Superior temporal gyrus (tissue), 1 donor: ENCODE measurements at regions not wholly inside any gene's neighbourhood (a gene's known extent, or its start where the extent isn't known, plus 50 kb on each side); places are given as distances from the start of the nearest gene placed in this dataset.

Experiments used
- DNase-seq: peaks from one replicate; pipeline ENCODE4 v3.0.0-alpha.2; 2016; ENCODE audit errors: extremely low spot score

DNA sequence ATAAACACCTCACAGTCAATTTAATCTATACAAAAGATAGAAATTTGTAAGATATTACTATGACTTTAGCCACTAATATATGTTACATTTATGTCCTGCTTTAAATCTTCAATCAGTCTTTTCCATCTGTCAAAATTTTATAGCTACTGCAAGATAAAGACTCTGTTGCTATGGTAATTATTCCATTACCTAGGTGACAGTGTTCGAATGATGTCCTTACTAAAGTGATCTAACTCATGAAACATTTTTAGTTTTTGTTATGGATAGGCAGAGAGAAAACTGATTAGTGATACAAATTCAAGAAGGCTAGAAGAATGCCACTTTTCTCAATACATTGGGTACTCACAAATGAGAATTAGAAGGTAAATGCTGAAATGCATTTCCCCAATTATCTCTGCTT, 359.9 kb upstream of the FSHR start:
- no peak for DNase-seq

DNA sequence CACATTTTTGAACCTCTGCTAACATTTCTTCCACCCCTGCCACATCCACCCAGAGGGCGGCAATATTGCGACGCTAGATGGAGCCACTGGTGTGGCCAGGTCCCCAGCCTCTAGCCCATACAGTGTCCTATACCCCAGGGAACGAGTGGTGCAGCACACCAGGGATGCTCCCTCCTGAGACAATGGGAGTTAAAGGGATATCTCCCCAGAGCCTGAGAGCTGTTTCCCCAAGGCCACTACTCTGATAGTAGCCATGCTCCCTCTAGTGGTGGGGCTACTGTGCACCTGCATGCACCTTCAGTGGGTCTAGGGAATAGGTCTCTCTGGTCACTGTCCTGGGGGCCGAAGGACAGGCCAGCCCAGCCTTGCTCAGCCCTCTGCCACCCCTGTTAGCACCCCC, 336.4 kb upstream of the FSHR start:
- no peak for DNase-seq

DNA sequence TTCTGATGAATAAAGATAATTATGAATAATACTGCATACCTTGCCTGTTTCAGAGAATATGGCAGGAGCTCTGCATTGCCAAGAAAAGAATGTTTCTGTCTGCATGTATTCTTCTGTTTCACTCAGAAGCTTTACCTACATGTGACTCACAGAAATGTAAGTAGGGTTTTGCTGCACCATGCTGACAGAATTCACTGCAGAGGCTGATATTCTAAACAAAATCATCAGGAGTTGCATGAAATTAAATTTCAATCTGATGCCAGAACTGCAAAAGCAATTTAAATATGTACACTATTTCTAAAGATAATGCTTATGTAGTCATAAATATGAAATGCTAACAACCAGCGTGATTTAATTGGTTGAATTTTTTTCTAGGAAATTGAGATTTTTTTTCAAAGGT, 332.8 kb upstream of the FSHR start:
- peak; percentile 23 for DNase-seq

DNA sequence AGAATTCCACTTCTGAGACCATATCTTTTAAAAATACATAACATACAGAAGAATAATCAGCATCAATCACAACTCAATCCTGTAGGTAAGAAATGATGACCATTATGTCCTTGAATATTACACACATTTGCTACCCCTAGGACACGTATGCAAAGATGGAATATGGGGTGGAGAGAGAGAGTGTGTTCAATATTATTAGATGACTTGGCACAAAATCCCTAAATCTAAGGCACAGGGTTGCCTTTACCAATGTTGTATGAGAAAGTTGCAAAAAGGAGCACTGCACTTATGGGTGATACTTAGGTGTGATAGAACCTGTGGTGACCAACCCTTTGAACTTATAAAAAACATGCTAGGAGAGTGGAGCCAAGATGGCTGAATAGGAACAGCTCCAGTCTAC, 326.2 kb upstream of the FSHR start:
- no peak for DNase-seq

DNA sequence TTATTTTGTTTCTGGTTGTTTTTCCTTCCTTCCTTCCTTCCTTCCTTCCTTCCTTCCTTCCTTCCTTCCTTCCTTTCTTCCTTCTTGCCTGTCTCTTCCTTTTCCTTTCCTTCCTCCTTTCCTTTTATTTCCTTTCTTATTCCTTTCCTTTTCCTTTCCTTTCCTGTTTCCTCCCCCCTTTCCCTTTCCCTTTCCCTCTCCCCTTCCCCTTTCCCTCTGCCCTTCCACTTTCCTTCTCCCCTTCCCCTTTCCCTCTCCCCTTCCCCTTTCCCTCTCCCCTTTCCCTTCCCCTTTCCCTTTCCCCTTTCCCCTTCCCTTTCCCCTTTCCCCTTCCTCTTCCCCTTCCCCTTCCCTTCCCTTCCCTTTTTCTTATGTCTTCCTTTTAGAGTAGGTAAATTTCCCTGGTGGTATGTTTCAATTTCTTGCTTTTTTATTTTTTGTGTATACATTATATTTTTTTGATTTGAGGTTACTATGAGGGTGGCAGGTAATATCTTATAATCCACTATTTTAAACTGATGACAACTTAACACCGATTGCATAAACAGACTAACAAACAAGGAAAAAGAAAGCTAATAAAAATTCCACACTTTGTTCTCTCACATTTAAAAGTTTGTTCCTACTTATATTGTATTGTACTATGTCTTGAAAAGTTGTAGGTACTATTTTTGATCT, 311.0 kb upstream of the FSHR start:
- no peak for DNase-seq

DNA sequence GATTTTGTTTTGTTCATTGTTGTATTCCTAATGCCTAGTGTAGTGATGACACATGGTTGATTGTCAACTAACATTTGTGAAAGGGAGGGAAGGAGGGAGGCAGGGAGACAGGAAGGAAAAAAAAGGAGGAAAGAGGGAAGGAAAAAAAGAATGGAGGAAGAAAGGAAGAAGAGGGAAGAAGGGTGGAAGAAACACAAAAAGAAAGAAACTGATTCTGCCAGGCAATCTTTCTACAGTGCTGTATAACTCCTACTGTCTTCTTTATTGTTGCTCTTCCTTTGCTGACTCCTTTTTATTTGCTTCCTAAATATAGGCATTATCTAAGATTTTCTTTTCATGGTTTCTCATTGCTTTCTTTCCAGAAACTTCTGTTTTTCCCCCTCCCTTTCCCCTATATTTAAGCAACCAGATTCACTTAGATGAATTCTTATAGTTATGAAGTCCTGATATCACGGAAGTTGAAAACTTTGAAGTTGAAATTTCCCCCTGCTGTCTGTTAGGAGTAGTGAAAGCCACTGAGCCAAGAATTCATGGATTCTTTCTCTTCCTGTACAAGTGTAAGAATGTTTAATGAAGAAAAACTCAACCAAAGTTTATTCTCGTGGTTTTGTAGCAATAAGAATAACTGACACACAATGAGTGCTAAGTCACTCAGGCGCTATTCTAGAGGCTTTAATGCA, 305.1 kb upstream of the FSHR start:
- no peak for DNase-seq

DNA sequence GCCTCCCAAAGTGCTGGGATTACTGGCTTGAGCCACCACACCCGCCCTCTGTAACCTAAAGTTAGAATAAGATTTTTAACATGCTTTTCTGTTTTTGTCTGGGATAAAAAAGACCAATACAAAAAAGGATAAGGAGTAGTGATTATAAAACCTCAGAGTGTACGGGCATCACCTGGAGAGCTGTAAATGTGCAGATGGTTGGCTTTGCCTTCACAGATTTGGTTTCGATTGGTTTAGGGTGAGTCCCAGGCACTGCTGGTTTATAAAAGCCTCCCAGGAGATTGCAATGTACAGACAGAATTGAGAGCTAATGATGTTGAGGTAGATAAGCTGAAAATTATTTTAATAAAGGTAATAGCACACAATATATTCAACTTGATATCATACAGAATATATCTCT, 289.7 kb upstream of the FSHR start:
- no peak for DNase-seq

DNA sequence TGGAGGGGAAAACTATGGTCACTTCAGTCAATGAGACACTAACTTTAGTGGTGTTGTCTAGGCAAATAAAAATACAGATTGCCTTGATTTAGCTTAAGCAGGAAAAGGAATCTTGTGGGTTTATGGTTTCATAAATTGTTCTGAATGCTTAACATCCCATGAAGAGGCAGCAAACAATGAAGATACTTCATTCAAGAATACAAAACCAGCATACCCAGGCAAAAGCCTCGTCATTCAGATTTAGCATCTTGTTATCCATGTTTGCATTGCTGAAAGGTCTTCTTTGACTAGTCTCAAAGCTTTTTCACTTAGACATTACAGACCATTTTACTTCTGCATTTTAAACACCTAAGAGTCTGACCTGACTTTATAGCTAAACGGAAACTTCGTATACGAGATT, 272.7 kb upstream of the FSHR start:
- no peak for DNase-seq

DNA sequence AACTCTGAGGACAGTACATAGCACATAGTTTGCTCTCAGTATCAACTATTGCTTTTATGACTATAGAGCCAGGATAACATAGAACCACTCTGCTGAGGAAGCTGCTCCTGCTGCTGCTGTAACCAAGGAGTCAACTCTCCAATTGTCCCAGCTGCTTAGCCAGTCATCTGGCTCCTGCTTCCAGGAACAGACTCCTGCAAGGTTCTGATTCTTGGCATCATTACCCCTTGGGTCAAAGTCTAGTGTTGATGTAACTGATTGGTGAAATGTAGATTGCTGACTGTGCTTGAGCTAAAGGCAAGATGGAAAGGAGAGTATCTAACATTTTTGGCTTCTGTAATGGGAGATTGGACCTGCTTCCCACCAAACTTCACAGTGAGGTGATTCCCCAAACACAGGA, 261.9 kb upstream of the FSHR start:
- DNase-seq, result no peak

DNA sequence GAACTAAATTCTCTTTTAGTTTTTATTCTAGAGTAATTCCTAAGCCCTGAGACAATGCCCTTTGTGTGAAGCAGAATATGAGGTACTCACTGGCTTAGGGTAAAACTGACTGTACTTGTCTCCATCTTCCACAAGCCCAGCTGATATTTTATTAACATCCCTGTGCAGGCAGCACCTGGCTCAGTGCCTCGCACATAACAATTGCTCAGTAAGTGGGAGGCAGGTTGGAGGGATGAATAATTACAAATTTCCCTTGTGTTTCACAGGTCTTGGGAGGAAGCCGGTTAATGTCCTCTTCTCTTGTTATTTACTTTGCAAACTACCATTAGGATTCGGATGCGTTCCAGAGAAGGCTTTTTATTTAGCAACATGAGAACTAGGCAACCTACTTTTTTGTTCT, 249.8 kb upstream of the FSHR start:
- peak; percentile 60 for DNase-seq

DNA sequence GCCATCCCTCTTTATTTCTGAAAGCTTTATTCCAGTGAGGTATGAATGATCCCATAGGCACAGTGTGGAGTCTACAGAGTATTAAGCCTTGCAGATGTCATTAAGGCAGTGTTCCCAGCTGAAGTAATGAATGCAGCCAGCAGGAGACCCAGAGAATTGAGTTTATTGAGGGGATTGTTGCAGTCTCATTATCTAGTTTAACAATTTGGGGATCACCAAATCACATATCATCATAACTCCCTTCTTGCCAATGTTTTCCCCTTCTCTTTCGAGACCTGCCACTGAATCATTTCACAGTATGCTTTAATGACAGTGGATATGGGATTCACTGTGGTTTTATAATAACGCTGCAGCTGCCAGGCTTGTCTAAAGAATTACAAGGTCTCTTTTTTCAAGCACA, 249.3 kb upstream of the FSHR start:
- DNase-seq, result no peak

DNA sequence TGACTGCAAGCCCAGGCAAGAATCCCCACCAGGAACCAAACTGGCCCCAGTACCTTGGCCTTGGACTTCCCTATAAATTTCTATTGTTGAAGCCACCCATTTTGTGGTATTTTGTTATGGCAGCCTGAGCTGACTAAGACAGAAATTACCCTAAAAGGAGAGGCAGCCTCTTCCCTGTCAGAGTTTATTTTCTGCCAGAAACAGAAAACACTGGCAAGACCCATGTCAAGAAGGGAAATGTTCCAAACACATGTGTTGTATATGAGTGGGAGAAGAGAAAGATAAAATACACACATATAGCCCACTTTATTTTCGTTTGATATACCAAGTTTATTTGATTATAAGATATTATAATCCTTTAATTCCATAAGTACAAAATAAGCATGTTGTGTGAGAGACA, 225.1 kb upstream of the FSHR start:
- peak; percentile 24 for DNase-seq

DNA sequence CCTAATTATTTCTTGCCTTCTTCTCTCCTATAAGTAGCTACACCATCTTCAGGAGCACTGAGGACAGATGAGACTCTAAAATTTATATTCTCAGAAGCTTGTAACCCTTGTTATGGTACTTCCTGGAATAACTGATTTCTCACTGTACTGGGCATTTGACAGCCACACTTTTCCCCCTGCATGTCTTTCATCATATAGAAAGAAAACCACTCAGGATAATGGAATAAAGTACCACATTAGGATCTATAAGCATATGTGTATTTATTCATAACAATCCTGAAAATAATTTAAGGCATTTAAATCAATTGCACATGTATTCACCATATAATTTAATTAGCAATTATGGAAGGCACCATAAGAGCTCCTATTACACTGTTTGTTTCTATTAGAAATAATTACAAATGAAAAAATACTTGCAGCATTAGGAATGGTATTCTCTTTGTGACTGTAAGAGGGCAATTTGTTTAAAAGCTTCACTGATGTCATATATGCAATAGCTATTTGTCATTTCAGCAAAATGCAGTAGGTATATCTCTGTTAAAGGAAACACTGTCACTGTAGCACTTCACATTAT, 216.9 kb upstream of the FSHR start:
- DNase-seq, result no peak

DNA sequence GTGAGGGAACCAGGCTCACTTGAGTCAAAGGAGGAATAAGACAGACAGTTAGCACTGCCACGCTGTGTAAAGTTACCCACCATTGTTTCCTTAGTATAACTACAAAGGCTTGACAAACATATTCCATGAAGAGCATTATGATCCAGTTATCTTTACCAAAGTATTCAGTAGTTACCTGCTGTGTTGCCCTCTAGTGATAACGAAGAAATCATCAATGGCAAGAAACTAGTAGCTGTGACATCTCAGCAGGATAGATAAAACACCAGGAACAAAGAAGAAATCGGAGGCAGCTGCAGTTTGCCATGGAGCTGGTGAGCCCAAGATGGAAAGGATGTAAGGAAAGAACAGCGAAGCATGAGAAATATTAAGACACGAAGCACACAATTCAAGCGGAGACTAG, 215.3 kb upstream of the FSHR start:
- DNase-seq, result no peak

DNA sequence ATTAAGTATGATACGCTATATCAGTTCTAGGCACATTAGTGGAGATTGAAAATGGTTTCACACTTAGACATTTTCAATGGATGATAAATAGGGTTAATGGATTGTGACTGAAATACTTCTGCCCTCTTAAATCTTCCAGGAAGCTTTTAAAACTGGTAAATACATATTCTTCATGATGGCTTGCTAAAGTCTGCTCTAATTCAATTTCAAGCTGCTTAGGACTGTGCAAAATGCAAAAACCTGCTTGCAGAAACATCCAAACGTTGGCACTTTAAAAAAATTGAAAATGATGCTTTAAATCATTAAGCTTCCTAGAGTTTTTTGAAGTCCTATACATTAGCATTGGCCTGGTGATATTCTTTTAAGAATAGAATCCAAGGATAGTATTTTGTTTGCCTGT, 214.8 kb upstream of the FSHR start:
- DNase-seq, result no peak

DNA sequence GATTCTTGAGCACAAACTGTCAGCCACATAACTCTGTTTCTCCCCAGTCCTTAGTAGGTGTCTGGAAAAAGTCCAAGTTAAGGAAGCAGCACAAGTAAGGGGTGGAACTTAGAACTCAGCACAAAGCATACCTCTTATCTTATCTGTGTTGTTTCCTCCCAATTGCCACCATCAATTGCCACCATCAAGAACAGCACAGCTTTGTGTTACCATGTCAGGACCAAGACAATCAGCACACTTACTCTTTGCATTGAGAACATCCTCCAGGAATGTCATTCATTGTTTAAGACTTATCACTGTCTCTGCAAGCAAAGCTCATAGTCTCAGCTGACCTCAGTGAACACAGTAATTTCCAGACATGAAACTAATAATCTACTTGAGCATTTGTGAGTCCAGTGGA, 212.7 kb upstream of the FSHR start:
- no peak for DNase-seq

DNA sequence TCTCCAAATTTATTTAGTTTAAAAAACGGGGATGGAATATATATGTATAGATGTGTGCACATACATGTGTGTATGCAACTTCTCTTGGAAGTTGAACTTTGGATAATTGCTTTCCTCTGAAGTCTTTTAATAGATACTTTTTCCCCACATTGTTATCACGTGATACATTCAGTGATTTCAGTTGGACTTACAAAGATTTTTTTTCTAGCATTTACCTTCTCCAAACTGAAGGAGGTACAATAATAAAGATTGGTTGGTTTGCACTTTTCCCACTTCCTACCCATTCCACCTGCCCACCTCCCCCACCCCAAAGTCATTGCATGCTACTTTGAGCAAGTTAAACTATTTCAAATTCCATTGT, 206.1 kb upstream of the FSHR start:
- no peak for DNase-seq

DNA sequence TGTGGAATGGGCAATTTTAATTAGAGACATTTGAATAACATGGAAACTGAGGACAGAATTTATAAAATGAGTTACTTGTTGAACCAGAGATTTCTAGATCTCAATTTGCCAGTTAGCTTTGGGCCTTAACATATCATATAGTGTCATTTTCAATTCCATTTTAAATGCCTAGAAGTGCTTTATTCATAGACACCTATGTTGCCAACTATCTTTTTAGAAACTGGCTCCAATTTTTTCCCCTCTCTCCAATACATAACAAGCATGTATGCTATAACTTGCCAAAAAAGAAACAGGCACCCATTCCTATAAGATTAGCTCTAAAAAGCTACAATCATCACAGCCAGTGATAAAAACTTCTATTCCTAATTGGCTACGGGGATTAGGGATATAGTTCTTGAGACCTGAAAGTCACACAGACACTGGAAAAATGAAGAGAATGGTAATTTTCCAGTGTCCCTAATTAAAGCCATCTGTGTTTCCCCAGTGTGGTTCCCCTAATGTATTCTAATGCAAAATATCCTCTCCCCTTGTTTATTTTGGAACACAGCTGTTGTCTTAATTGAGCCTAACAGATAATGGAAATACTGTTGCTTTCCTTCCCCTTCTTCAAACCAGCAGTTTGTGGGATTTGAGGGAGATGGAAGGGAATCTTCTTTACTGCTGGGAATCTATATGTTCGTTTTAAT, 205.5 kb upstream of the FSHR start:
- peak; percentile 42 for DNase-seq

DNA sequence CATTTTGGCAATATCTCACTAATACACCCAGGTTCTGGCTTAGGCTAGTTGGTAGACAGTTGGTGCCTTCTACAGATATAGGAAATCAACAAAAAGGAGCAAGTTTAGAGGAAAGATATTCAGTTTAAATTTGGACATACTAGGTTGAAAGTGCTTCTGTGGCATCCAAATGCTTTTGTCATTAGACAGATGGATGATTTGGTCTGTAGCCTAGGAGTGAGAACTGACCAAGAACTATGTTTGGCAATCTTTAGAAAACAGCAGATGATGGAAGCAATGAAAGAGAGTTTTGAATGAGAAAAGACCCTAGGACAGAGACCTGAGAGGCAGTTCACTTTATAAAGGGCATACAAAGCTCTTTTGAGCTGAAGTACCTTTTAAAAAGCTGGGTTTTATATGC, 201.3 kb upstream of the FSHR start:
- DNase-seq, result no peak

DNA sequence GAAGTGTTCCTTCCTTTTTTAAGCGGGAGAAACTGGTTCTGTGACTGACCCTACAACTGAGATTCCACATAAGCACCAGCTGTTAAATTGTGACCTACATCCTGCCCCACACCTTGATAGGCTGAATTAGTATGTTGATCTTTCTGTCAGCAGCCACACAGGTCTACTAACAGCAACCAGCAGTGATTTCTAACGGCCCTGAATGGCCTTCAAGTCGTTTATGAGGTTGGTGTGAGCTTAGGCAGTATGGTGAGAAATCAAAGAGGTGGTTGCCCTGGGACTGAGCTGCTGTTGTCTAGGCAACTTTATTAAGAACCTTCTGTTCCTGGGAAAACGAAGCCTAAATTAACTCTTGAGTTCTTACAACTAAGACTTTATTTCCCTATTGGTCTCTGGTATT, 197.2 kb upstream of the FSHR start:
- DNase-seq, result no peak

DNA sequence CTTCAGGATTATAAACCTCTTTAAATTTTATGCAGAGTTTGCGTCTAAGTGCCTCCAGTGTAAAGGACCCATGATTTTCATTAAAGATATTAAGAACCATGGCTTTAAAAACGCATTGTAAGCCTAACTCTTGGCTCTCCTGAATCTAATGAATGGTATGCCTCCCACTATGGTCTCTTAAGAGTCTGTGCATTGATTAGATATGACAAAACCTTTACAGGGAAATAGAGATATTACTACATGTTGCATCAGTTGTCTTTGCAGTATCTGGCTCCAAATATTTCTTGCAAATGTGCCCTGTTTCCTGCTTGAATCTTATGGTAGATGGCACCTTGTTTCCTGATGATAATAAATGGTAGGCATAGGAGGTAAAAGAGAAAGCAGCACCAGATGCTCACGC, 189.3 kb upstream of the FSHR start:
- no peak for DNase-seq

DNA sequence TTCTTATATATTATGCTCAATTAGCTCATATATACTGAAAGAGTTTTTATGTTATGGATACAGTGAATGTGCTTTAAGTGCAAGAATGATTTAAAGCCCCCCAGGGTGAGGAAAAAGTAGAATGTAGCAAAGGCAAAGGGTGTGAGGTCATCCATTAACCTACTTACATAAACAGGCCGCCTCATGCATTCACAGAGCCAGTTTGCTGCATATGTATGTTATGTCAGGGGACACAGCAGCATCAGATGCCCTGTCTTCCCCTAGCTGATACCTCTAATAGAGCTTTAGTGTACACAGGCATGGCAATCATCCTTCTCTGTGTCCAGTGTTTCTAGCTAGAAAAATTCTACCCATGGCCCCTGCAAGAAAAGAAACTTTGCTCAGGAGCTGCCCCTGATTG, 187.8 kb upstream of the FSHR start:
- no peak for DNase-seq

DNA sequence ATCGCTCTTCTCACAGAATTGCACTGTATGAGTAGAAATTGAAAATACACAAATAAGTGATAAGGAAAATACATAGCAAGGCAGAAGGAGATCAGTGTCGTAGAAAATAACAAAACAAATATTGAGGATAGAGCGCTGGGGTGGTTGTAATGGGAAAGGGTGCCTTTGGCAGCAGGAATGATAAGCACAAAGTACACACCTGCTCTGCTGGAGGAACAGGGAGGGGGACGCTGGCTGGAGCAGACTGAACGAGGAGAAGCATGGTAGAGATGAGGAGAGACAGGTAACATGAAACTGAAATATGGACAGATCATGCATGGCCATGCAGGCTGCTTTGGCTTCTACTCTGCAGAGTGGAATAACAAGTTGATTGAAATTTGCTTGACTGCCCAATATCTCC, 181.2 kb upstream of the FSHR start:
- no peak for DNase-seq
